GOT3 (cell line): ENCODE measurements at regions not wholly inside any gene's neighbourhood (a gene's known extent, or its start where the extent isn't known, plus 50 kb on each side); places are given as distances from the start of the nearest gene placed in this dataset.

Experiments used
- DNase-seq: peaks from one replicate; lab custom pipeline; 2025; ENCODE audit warnings: mixed read lengths; lab: John Stamatoyannopoulos, UW

DNA sequence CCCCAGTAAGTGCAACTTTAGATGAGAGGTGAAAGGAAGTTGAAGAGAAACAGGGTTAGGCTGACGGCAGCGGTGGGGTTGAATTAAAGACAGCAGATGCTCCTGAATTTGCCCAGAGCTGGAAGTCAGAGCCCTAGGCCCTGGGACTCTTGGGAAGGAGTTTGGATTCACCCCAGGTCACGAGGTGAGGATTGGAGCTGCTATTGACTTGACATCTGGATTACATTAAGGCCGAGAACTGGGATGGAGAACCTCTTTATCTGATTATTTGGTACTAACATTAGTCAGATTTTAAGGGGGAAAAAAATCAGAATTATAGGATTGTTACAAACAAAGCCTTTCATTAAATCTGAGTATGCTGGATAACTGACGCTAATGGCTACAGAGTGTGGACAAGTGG, 367.2 kb downstream of the ZNF536 start:
- no peak for DNase-seq

DNA sequence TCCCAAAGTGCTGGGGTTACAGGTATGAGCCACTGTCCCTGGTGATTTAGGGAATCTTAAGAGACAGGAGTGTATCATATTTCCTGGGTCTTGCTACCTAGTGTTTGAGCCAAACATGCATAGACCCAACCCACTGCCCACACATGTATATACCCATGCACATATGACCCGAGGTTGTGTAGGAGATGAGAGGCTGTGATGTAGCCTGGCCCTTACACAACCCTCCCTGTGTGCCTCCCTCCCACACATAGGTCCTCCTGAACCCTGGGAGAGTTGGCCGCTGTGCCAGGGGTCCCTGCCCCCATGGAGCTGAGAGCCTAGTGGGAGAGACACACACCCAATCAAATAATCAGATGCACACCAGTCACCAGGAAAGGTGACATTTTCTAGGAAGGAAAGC, 365.9 kb downstream of the ZNF536 start:
- DNase-seq = no peak

GRCh38 chr19:30734669-30735068, 362.5 kb downstream of the ZNF536 start:
- no peak for DNase-seq

GRCh38 chr19:30733826-30734550, 361.8 kb downstream of the ZNF536 start:
- DNase-seq = no peak

- no peak for DNase-seq
These were observed 359.4 kb downstream of the ZNF536 start for GRCh38 chr19:30731591-30731990.

- no peak for DNase-seq
These were observed 357.3 kb downstream of the ZNF536 start for GRCh38 chr19:30729451-30729850.

DNA sequence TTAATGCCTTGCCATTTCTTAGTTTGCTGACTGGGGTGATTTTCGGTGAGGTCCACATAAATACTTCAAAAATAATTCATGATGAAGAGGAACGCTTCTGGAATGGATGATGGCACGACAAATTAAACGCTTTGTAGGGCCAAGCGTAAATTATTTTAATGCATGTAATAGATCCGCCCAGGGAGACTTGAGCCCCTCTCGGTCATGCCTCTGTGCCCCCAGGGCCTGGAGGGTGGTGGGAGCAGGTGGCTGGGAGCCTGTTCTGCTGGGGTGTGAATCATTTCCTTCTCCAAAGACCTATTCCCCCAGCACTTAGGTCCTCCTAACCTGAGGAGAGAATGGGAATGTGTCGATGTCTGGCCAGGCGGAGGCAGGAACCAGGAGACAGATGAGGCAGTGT, 350.6 kb downstream of the ZNF536 start:
- no peak for DNase-seq

- DNase-seq = no peak
These were observed 350.0 kb downstream of the ZNF536 start for GRCh38 chr19:30722186-30722585.

DNA sequence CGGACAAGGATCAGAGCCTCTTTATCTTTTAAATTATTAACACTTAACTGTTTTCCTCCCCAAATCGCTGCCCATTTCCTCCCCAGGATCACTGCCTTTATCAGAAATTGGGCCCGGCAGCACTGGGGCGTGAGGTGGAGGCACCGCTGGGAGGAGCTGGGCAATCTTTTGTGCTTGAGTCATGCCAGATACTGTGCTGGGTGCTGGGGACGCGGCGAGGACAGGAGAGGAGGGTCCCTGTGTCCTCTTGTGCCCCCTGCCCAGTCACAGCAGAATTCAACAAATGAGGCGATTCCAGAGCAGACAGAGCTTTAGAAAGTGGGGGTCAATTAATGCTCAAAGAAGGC, 347.8 kb downstream of the ZNF536 start:
- DNase-seq = no peak

GRCh38 chr19:30719189-30719998, 347.2 kb downstream of the ZNF536 start:
- DNase-seq = no peak

DNA sequence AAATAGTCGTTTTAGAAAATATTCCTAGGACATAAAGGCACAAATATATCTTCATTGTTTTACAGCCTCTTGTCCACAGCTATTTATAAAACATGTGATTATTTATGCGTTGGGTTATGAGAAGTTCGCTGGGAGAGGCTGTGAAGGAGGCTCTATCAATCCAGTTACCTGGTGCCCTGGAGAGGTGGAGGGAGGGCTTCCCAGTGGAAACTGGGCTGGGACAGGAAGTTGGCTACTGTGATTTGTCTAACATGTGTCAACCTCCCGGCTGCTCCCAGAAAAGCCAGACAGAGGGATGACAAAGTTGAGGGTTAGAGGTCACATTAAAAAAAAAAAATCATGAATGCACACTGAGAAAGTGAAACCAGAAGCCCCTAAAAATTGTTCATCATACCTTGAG, 346.5 kb downstream of the ZNF536 start:
- DNase-seq = no peak

DNA sequence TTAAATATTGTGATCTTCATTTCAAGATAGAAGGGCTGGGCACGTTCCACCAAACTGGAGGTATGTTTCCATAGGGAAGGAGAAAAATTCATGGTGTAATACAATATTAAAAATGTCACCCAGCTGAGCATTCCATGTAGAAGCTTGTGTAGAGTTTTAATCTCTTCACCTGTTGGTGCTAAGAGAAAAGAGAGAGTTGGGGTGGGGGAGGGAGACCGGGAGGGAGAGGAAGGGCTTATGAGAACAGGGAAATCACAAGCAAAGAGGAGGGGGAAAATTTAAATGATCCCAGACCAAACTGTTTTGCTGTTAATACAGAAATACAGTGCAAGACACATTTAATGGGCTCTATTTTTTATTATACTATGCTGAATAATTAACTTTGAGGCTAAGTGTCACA, 345.8 kb downstream of the ZNF536 start:
- no peak for DNase-seq

GRCh38 chr19:30717381-30717780, 345.2 kb downstream of the ZNF536 start:
- DNase-seq = no peak

- no peak for DNase-seq
These were observed 340.5 kb downstream of the ZNF536 start for GRCh38 chr19:30712431-30713337.

DNA sequence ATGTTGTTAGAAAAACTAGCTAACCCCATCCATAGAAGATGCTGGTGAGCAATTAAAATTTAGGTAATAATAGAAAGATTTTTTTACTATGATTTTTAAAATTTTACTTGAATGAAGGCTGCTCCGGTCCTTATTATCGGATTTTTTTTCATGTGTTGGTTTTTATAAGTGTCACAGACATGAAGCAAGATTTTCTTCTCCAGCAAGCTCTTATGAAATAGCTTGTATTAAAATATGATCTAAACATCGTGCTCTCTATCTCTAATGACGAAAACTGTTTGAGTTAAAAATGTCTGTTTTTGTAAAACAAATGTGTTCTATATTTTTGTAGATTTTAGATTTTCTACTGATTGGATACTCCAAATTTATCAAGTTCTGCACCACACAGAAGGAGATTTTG, 339.6 kb downstream of the ZNF536 start:
- DNase-seq = no peak

DNA sequence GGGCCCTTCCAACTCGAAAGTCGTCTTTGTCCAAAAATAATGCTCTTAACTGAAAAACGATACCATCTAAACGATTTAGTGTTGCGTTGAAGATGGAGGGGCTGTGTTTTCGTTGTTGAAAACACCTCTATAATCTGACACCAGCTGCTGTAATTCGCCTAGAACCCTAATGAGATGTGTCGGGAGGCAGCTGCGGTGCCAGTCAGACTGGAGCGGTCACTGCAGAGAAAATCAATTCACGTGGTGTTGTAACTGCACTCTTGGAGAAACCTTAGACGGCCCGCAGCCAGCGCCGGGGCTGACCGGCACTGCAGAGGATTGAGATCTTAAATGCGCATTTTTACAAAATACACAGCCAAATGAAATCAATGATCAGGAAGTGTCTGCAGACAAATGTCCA, 339.1 kb downstream of the ZNF536 start:
- DNase-seq = no peak

GRCh38 chr19:30710721-30711120, 338.5 kb downstream of the ZNF536 start:
- DNase-seq = no peak

GRCh38 chr19:30708416-30709178, 336.4 kb downstream of the ZNF536 start:
- no peak for DNase-seq

DNA sequence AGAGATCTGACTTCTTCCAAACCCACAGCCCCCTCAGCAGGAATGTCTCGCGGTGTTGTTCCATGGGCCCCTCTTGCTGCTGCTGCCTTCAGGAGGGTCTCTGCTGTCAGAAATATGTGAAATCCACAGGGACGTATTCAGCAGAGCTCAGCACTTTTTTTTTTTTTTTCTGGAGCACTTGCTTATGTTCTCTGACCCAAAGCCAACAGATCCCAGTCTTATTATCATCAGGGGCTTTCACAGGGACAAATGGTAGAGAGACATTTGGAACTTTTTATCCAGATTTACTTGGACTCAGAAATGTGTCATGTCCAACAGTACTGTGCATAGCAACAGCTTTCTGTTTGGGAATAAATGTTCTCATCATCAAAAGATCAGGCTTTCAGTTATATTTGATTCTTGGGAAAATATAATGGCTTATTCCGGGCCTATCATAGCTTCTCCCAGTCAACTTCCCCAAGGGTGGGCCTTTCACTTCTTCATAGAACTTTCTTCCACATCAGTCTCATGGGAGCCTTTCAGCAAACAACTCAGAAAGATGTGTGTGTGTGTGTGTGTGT, 332.7 kb downstream of the ZNF536 start:
- no peak for DNase-seq

DNA sequence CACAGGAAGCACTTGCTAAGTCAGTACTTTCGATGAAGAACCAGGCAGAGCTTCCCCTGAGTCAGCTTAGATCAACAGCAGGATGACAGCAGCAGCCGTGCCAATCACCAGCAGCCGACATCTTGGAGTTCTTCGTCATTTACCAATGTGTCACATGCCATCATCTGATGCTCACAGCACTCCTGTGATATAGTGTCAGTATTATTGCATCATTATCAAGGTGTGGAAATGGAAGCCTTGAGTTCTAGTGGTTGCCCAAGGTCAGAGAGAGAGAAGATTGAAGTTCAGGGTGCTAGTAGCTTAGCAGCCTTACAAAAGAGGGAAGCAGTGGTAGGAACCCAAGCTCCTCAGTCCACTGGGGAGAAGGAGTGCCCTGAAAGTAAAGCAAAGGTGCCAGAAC, 331.5 kb downstream of the ZNF536 start:
- no peak for DNase-seq

- no peak for DNase-seq
These were observed 329.0 kb downstream of the ZNF536 start for GRCh38 chr19:30701178-30701577.
